DMS153 treated with DMSO at 0.1 percent for 48 hours (cell line): ENCODE measurements at regions not wholly inside any gene's neighbourhood (a gene's known extent, or its start where the extent isn't known, plus 50 kb on each side); places are given as distances from the start of the nearest gene placed in this dataset.

Experiments
- DNase-seq: peaks from one replicate; lab custom pipeline; 2025; ENCODE audit not compliant: unreplicated experiment; lab: John Stamatoyannopoulos, UW

GRCh38 chr18:68034296-68034695, 517.8 kb upstream of the DSEL start:
- no peak for DNase-seq

GRCh38 chr18:68033466-68033865, 516.9 kb upstream of the DSEL start:
- DNase-seq = no peak

GRCh38 chr18:68024716-68025115, 508.2 kb upstream of the DSEL start:
- DNase-seq = no peak

- no peak for DNase-seq
Measured at GRCh38 chr18:68017385-68017784, 500.9 kb upstream of the DSEL start.

GRCh38 chr18:67997496-67997895, 481.0 kb upstream of the DSEL start:
- DNase-seq = no peak

GRCh38 chr18:67995769-67996168, 479.2 kb upstream of the DSEL start:
- DNase-seq = no peak

- DNase-seq = no peak
Measured at GRCh38 chr18:67980241-67980640, 463.7 kb upstream of the DSEL start.

- no peak for DNase-seq
Measured at GRCh38 chr18:67977067-67977616, 460.6 kb upstream of the DSEL start.

- no peak for DNase-seq
Measured at GRCh38 chr18:67973916-67974315, 457.4 kb upstream of the DSEL start.

GRCh38 chr18:67969458-67969857, 452.9 kb upstream of the DSEL start:
- DNase-seq = no peak

- no peak for DNase-seq
Measured at GRCh38 chr18:67966224-67966623, 449.7 kb upstream of the DSEL start.

GRCh38 chr18:67964462-67964861, 447.9 kb upstream of the DSEL start:
- DNase-seq = no peak

- no peak for DNase-seq
Measured at GRCh38 chr18:67961701-67962440, 445.4 kb upstream of the DSEL start.

- no peak for DNase-seq
Measured at GRCh38 chr18:67957684-67958083, 441.2 kb upstream of the DSEL start.

GRCh38 chr18:67954594-67954993, 438.1 kb upstream of the DSEL start:
- DNase-seq = no peak

- DNase-seq = no peak
Measured at GRCh38 chr18:67951137-67951536, 434.6 kb upstream of the DSEL start.

- no peak for DNase-seq
Measured at GRCh38 chr18:67938660-67939059, 422.1 kb upstream of the DSEL start.

- DNase-seq = no peak
Measured at GRCh38 chr18:67935638-67936037, 419.1 kb upstream of the DSEL start.

- DNase-seq = no peak
Measured at GRCh38 chr18:67933271-67933670, 416.8 kb upstream of the DSEL start.

GRCh38 chr18:67932271-67932670, 415.8 kb upstream of the DSEL start:
- no peak for DNase-seq

- DNase-seq = no peak
Measured at GRCh38 chr18:67926929-67927864, 410.7 kb upstream of the DSEL start.

GRCh38 chr18:67924656-67925055, 408.1 kb upstream of the DSEL start:
- DNase-seq = no peak
